IMR-90 (cell line): ENCODE measurements at regions not wholly inside any gene's neighbourhood (a gene's known extent, or its start where the extent isn't known, plus 50 kb on each side); places are given as distances from the start of the nearest gene placed in this dataset.

ENCODE experiments used
- ATAC-seq: fragments of 200-7000 bp; cut with Tn5 transposase; 2 replicates; pipeline ENCODE4 v1.9.1; 2020; ENCODE audit warnings: low read depth, mild to moderate bottlenecking, moderate library complexity
- BruUV-seq: library from RNA; stranded (reverse); fragments of 400-500 nt; replicated peaks from 2 replicates; lab custom pipeline; 2021; lab: Mats Ljungman, UMichigan
- CTCF ChIA-PET: fragments of 300-600 bp; formaldehyde crosslinking; extraction: SDS; loops from one replicate; lab custom pipeline; 2021; ENCODE audit warnings: antibody characterized with exemption; lab: Yijun Ruan, JAX
- POLR2A ChIA-PET: fragments of 300-600 bp; sonication (Branson Sonifier 250); formaldehyde crosslinking; loops from one replicate; lab custom pipeline; 2022; ENCODE audit warnings: antibody characterized with exemption; ENCODE audit not compliant: unreplicated experiment; lab: Charles Lee
- DNase-seq: peaks from one replicate; pipeline ENCODE4 v3.0.0; 2013
- H2AFZ ChIP-seq: replicated peaks from 2 replicates; pipeline ENCODE3; 2013; ENCODE audit warnings: low read length, mild to moderate bottlenecking; ENCODE audit not compliant: poor library complexity
- H2AK5ac ChIP-seq: 2 replicates; pipeline ENCODE4 v1.6.1; 2013; ENCODE audit warnings: low read depth, low read length, inconsistent platforms
- H2AK9ac ChIP-seq: replicated peaks from 2 replicates; pipeline ENCODE3; 2013; ENCODE audit warnings: mild to moderate bottlenecking, low read depth, low read length, moderate library complexity; ENCODE audit not compliant: poor library complexity
- H2BK120ac ChIP-seq: 2 replicates; pipeline ENCODE4 v1.6.1; 2013; ENCODE audit warnings: low read depth, low read length, inconsistent platforms
- H2BK15ac ChIP-seq: 3 replicates; pipeline ENCODE4 v1.6.1; 2013; ENCODE audit warnings: low read depth, low read length, inconsistent platforms
- H2BK20ac ChIP-seq: 2 replicates; pipeline ENCODE4 v1.6.1; 2013; ENCODE audit warnings: low read depth, mild to moderate bottlenecking, inconsistent platforms, low read length, moderate library complexity
- H2BK5ac ChIP-seq: 2 replicates; pipeline ENCODE4 v1.6.1; 2013; ENCODE audit warnings: mild to moderate bottlenecking, low read depth, low read length, inconsistent platforms; ENCODE audit not compliant: poor library complexity, severe bottlenecking
- H3K14ac ChIP-seq: replicated peaks from 2 replicates; pipeline ENCODE4 v1.6.1; 2013; ENCODE audit warnings: low read depth, low read length, inconsistent platforms
- H3K18ac ChIP-seq: 2 replicates; pipeline ENCODE4 v1.6.1; 2013; ENCODE audit warnings: low read depth, low read length, control low read depth
- H3K23ac ChIP-seq: 2 replicates; pipeline ENCODE4 v1.6.1; 2013; ENCODE audit warnings: low read depth, low read length, inconsistent platforms
- H3K27ac ChIP-seq: 2 replicates; pipeline ENCODE4 v1.5.1; 2013; ENCODE audit warnings: mild to moderate bottlenecking, control low read depth, low read length; ENCODE audit not compliant: insufficient read depth
- H3K27me3 ChIP-seq: 2 replicates; pipeline ENCODE4 v1.6.1; 2013; ENCODE audit warnings: low read length; ENCODE audit not compliant: control insufficient read depth, insufficient read depth
- H3K36me3 ChIP-seq: 2 replicates; pipeline ENCODE4 v1.6.1; 2013; ENCODE audit warnings: low read length, mixed read lengths; ENCODE audit not compliant: control insufficient read depth, insufficient read depth
- H3K4ac ChIP-seq: 2 replicates; pipeline ENCODE4 v1.6.1; 2013; ENCODE audit warnings: low read depth, low read length, inconsistent platforms
- H3K4me1 ChIP-seq: 2 replicates; pipeline ENCODE4 v1.6.1; 2013; ENCODE audit warnings: low read length, mixed read lengths; ENCODE audit not compliant: control insufficient read depth, insufficient read depth
- H3K4me2 ChIP-seq: 2 replicates; pipeline ENCODE4 v1.6.1; 2013; ENCODE audit warnings: low read depth, mild to moderate bottlenecking, control low read depth, low read length, moderate library complexity
- H3K4me3 ChIP-seq: 2 replicates; pipeline ENCODE4 v1.5.1; 2013; ENCODE audit warnings: low read depth, mild to moderate bottlenecking, control low read depth, low read length, moderate library complexity; ENCODE audit not compliant: insufficient read depth
- H3K56ac ChIP-seq: 2 replicates; pipeline ENCODE4 v1.6.1; 2013; ENCODE audit warnings: low read length, inconsistent platforms; ENCODE audit not compliant: insufficient read depth; ENCODE audit errors: extremely low read depth
- H3K79me1 ChIP-seq, 2 experiments: 2 replicates each; pipeline ENCODE4 v1.6.1; 2013; ENCODE audit warnings: low read length in 2 of 2, inconsistent platforms in 1 of 2, low read depth in 1 of 2
- H3K9ac ChIP-seq: 2 replicates; pipeline ENCODE4 v1.6.1; 2013; ENCODE audit warnings: low read depth, low read length, control low read depth
- H3K9me1 ChIP-seq: 2 replicates; pipeline ENCODE4 v1.6.1; 2013; ENCODE audit warnings: low read length, inconsistent platforms; ENCODE audit not compliant: insufficient read depth
- H3K9me3 ChIP-seq: 2 replicates; pipeline ENCODE4 v1.6.1; 2013; ENCODE audit warnings: low read length; ENCODE audit not compliant: control insufficient read depth, insufficient read depth
- H4K20me1 ChIP-seq: 2 replicates; pipeline ENCODE4 v1.6.1; 2013; ENCODE audit warnings: low read length, inconsistent platforms; ENCODE audit not compliant: insufficient read depth
- H4K5ac ChIP-seq: 2 replicates; pipeline ENCODE4 v1.6.1; 2013; ENCODE audit warnings: mild to moderate bottlenecking, low read depth, low read length, control low read depth
- H4K8ac ChIP-seq, 2 experiments: 2 replicates each; pipeline ENCODE4 v1.6.1; 2013; ENCODE audit warnings: low read depth in 2 of 2, low read length in 2 of 2, control low read depth in 1 of 2, inconsistent platforms in 1 of 2
- H4K91ac ChIP-seq: 2 replicates; pipeline ENCODE4 v1.6.1; 2013; ENCODE audit warnings: low read depth, low read length, inconsistent platforms; ENCODE audit not compliant: insufficient read depth
- BHLHE40 ChIP-seq: fragments of 150-350 bp; IDR thresholded peaks from 2 replicates; pipeline ENCODE4 v1.6.1; 2016; ENCODE audit warnings: mild to moderate bottlenecking, low read depth, low read length
- CEBPB ChIP-seq: IDR thresholded peaks from 2 replicates; pipeline ENCODE4 v1.6.1; 2012; ENCODE audit warnings: low read depth, low read length, improper control_type of control experiment
- CHD1 ChIP-seq: IDR thresholded peaks from 2 replicates; pipeline ENCODE4 v1.6.1; 2012; ENCODE audit warnings: low read depth, low read length, improper control_type of control experiment
- FOS ChIP-seq: fragments of 150-350 bp; IDR thresholded peaks from 2 replicates; pipeline ENCODE4 v1.6.1; 2016; ENCODE audit warnings: low read depth, low read length
- MAFK ChIP-seq: IDR thresholded peaks from 2 replicates; pipeline ENCODE4 v1.6.1; 2012; ENCODE audit warnings: low read depth, low read length, improper control_type of control experiment
- MAZ ChIP-seq: IDR thresholded peaks from 2 replicates; pipeline ENCODE4 v1.6.1; 2012; ENCODE audit warnings: low read depth, mild to moderate bottlenecking, low read length, improper control_type of control experiment, moderate library complexity, borderline replicate concordance
- MXI1 ChIP-seq: IDR thresholded peaks from 2 replicates; pipeline ENCODE4 v1.6.1; 2012; ENCODE audit warnings: low read depth, mild to moderate bottlenecking, low read length, moderate library complexity, borderline replicate concordance
- NFE2L2 ChIP-seq: fragments of 150-350 bp; IDR thresholded peaks from 2 replicates; pipeline ENCODE4 v1.6.1; 2016; ENCODE audit warnings: low read depth, mild to moderate bottlenecking, low read length
- POLR2A ChIP-seq: IDR thresholded peaks from 2 replicates; pipeline ENCODE4 v1.6.1; 2012; ENCODE audit warnings: mild to moderate bottlenecking, low read depth, low read length
- RAD21 ChIP-seq: IDR thresholded peaks from 2 replicates; pipeline ENCODE4 v1.6.1; 2012; ENCODE audit warnings: low read length, improper control_type of control experiment
- RFX5 ChIP-seq: IDR thresholded peaks from 2 replicates; pipeline ENCODE4 v1.8.0; 2012; ENCODE audit warnings: low read depth, mild to moderate bottlenecking, low read length, moderate library complexity
- SMC3 ChIP-seq: fragments of 150-350 bp; IDR thresholded peaks from 2 replicates; pipeline ENCODE4 v1.6.1; 2016; ENCODE audit warnings: low read depth, mild to moderate bottlenecking, antibody characterized with exemption, low read length, moderate library complexity
- WGBS, 2 experiments: methylation state at CpG; one replicate each; pipeline versions ENCODE4 v1.1.5 to v1.1.7; 2013; ENCODE audit warnings: missing lambda C conversion rate in 2 of 2; ENCODE audit not compliant: insufficient read length in 1 of 2; ENCODE audit errors: extremely low coverage in 2 of 2; 5-methylcytosine and 5-hydroxymethylcytosine counted together
- dilution Hi-C: fragments of 300-500 bp; cut with HindIII; formaldehyde crosslinking; loops from one replicate; pipeline ENCODE4 v1.14.3; 2018; ENCODE audit warnings: low sequenced_read_pairs; ENCODE audit not compliant: unreplicated experiment
- in situ Hi-C: fragments of 300-500 bp; cut with MboI; formaldehyde crosslinking; loops from 3 replicates; pipeline ENCODE4 v1.14.3; 2019; ENCODE audit warnings: low sequenced_read_pairs, inconsistent platforms, mixed read lengths
- intact Hi-C: fragments of 100-400 bp; cut with micrococcal nuclease; formaldehyde crosslinking; loops from 2 replicates; pipeline ENCODE4 v1.10.0; 2022

- no peak overlapping the region for H3K18ac ChIP-seq
- CTCF ChIA-PET, result no interaction called here
- H3K9me1 ChIP-seq, result peaks cover 2% of the 10 kb centered on the region; the same call in 1 of the 2 replicates
- DNase-seq (no peak), ATAC-seq (no peak)
- H2AK9ac ChIP-seq, result no peak overlapping the region
- TF ChIP-seq BHLHE40, result no peak
- no peak for TF ChIP-seq FOS
- TF ChIP-seq RAD21, result no peak
- TF ChIP-seq NFE2L2, result no peak
- no peak for TF ChIP-seq CHD1
- no peak for TF ChIP-seq RFX5
- no peak for TF ChIP-seq POLR2A
- TF ChIP-seq MAFK, result no peak
- no peak for TF ChIP-seq SMC3
- TF ChIP-seq CEBPB, result no peak
- TF ChIP-seq MAZ, result no peak
- no peak for TF ChIP-seq MXI1
- H3K23ac ChIP-seq, result no peak overlapping the region
- dilution Hi-C loops, result no loop called here
- no peak overlapping the region for H3K14ac ChIP-seq
- POLR2A ChIA-PET, result no interaction called here
- peaks cover 13% of the 10 kb centered on the region for H3K4me1 ChIP-seq
- no peak overlapping the region for H2BK15ac ChIP-seq
- in situ Hi-C loops, result loop anchor here (5.0 kb wide), 1 partner anchor 223 kb away; no protein-coding TSS in a partner anchor
- intact Hi-C loops, result loop anchor here (5.0 kb wide), 1 partner anchor 33 kb away; no protein-coding TSS in a partner anchor
- no CpG with 5 or more reads among the region's 4 CpGs for WGBS, 2 experiments
- no peak overlapping the region for H4K8ac ChIP-seq
- peaks cover 34% of the 10 kb centered on the region for H3K27me3 ChIP-seq
- H2AFZ ChIP-seq, result no peak overlapping the region
- H3K4ac ChIP-seq, result no peak overlapping the region
- no peak overlapping the region for H2BK120ac ChIP-seq
- H3K9ac ChIP-seq, result no peak overlapping the region
- no peak overlapping the region for H2BK20ac ChIP-seq
- H2AK5ac ChIP-seq, result no peak overlapping the region
- H4K5ac ChIP-seq, result no peak overlapping the region
- BruUV-seq, result no TSS peak
- no peak overlapping the region for H3K56ac ChIP-seq
- H3K79me1 ChIP-seq, result no peaks in the 10 kb centered on the region
- H3K4me2 ChIP-seq, result no peak overlapping the region
- H4K91ac ChIP-seq, result no peak overlapping the region
- no peaks in the 10 kb centered on the region for H4K20me1 ChIP-seq
- H3K36me3 ChIP-seq, result no peaks in the 10 kb centered on the region
- no peak overlapping the region for H3K27ac ChIP-seq
- H2BK5ac ChIP-seq, result no peak overlapping the region
- no peaks in the 10 kb centered on the region for H3K9me3 ChIP-seq
- H3K4me3 ChIP-seq, result no peak overlapping the region
These were observed 59.0 kb downstream of the NDUFS5 start for GRCh38 chr1:39085174-39085573.
